Activated naive CD8-positive, alpha-beta T cell treated with anti-CD3 and anti-CD28 coated beads, Interleukin-2, amount 10 ng/mL, durations not matched to agents 7 days and 5 days (primary cell): ENCODE measurements at regions not wholly inside any gene's neighbourhood (a gene's known extent, or its start where the extent isn't known, plus 50 kb on each side); places are given as distances from the start of the nearest gene placed in this dataset.

Experiments used
- ATAC-seq: fragments of 150-1000 bp; cut with Tn5 transposase; one replicate; pipeline ENCODE4 v1.10.0; 2021; ENCODE audit warnings: low read depth, moderate library complexity
- POLR2A ChIA-PET: fragments of 350-600 bp; sonication (Branson Sonifier 250); formaldehyde crosslinking; loops from one replicate; lab custom pipeline; 2021; ENCODE audit warnings: antibody characterized with exemption; lab: Charles Lee
- DNase-seq: peaks from one replicate; pipeline ENCODE4 v3.0.0; 2021
- H3K27ac Mint-ChIP-seq: one replicate; pipeline ENCODE4 v1.8.0; 2022; ENCODE audit warnings: mild to moderate bottlenecking, mixed read lengths
- H3K27me3 Mint-ChIP-seq: one replicate; pipeline ENCODE4 v1.8.0; 2022; ENCODE audit warnings: mild to moderate bottlenecking, moderate library complexity, mixed read lengths
- H3K36me3 Mint-ChIP-seq: one replicate; pipeline ENCODE4 v1.8.0; 2021; ENCODE audit warnings: mild to moderate bottlenecking, mixed read lengths
- H3K4me1 Mint-ChIP-seq: one replicate; pipeline ENCODE4 v1.8.0; 2021; ENCODE audit warnings: mixed read lengths
- H3K4me3 Mint-ChIP-seq: one replicate; pipeline ENCODE4 v1.8.0; 2022; ENCODE audit warnings: mild to moderate bottlenecking, moderate library complexity, mixed read lengths
- H3K9me3 Mint-ChIP-seq: one replicate; pipeline ENCODE4 v1.8.0; 2021; ENCODE audit warnings: mixed read lengths

DNA sequence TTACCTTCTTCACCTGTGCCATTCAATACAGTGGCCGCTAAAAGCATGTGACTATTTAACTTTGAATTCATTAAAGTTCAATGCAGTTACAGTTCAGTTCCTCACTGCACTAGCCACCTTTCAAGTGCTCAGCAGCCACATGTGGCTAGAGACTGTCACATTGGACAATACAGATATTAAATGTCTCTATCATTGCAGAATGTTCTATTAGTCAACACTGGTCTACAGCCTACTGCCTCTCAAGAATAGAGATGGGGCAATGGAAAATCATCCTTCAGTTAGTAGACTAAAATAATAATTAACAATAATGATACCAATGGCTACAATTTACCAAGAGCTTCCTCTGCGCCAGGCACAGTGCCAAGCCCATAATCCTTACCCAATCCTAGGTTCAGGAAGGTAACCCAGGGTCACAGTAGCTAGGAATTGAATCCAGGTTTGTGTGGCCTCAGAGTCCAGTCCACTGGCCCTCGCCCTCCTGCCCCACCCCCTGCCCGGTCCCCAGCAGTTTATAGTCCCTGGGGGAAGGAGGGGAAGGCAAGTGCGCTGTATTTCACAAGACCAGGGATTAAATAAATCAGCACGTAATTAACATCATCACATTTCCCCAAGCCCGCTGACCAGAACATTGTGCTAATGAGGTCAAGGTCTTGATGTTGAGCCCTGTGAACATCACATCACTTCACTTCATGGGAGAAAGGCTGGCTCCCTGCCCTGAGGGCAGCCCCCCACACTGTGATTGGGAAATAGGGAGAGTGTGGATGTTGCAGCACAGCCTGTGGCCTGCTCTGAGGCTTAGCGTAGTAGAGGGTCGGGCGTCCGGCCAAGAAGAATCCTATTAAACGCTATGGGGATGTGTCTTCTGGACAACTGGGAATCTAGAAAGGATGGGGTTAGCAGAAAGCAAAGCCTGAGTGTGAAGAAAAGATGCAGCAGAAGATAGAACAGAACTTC is 147.2 kb downstream of the VEGFA start:
- Mint-ChIP-seq H3K27me3 (peaks cover 5% of the 10 kb centered on the region), H3K4me3 (no peak overlapping the region), H3K9me3 (no peaks in the 10 kb centered on the region), H3K4me1 (no peaks in the 10 kb centered on the region), H3K27ac (no peak overlapping the region), H3K36me3 (no peaks in the 10 kb centered on the region)
- ATAC-seq (no peak), DNase-seq (no peak)
- POLR2A ChIA-PET: no interaction called here

DNA sequence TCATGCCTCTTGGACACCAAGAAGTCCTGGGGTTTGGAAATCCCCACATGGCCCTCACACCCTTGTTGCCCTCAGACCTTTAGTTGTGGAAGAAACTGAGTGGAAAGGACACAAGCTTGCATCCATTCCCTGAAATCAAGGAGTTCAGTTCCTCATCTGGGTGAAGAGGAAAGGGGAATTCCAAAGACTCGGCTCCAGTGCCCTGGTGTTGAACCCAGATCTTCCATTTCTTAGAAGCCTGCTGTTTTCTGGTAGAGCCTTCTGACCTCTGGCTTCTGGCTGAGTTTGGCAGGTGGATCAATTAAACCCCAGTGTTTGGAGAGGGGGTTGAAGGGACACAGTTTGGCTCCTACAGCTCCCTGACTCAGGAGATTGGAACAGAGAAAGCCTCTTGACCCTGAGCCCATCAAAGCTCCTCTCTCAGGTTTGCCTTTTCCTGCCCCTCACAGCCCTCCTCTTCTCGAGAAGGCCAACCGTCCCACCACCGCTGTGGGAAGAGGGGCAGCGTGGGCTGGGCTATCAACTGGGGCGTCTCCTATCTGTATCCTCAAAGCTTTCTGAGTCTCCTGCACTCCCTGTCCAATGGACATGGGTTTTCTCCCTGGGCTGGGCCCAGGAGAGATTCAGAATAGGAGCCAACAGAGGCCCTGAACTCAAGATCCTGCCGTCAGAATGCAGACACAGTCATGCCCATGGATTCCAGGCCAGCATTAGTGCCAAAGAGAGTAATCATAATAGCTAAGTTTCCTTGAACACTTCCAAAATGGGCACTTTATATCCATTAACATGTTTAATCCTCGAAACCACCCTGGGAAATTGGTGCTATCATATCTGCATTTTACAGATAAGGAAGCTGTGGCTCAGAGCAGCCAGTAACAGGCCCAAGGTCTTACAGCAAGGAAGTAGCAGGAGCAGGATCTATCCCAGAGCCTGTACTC is 146.2 kb downstream of the VEGFA start:
- Mint-ChIP-seq H3K27me3 (peaks cover 7% of the 10 kb centered on the region), H3K36me3 (no peaks in the 10 kb centered on the region), H3K9me3 (no peaks in the 10 kb centered on the region), H3K27ac (no peak overlapping the region), H3K4me1 (no peaks in the 10 kb centered on the region), H3K4me3 (no peak overlapping the region)
- no peak for ATAC-seq
- no peak for DNase-seq
- POLR2A ChIA-PET: no interaction called here

DNA sequence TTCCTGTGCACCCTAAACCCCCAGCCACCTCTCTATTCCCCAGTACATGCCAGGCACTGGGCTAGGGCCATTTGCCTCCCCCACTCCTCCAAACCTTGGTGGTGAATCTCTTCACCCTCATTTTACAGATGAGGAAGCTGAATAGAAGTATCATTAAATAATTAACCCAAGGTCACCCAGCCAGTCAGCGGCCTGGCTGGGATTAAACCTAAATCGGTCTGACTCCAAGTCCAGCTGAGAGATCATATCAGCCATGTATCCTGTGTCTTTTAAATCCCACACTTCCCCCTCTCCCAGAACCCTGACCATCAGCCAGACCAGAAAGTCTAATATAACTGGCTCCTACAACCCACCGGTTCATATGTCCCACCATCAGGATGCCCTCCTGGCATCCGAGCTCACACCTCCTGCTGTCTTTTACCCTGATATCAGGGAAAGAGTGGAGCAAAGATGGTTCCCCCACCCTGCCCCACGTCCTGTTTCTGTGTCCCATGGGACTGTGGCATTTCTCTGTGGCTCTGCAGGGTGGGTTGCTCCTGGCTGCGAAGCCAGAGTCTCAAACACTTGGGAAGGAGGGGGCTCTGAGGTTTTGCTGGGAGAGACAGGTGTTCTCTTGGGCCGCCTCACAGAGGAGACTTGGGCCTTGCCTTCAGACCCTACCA is 145.3 kb downstream of the VEGFA start:
- no peak for ATAC-seq
- Mint-ChIP-seq H3K4me1 (no peaks in the 10 kb centered on the region), H3K27ac (peak overlapping the region; percentile 14), H3K36me3 (no peaks in the 10 kb centered on the region), H3K9me3 (no peaks in the 10 kb centered on the region), H3K4me3 (no peak overlapping the region), H3K27me3 (peaks cover 7% of the 10 kb centered on the region)
- no peak for DNase-seq
- POLR2A ChIA-PET: no interaction called here

DNA sequence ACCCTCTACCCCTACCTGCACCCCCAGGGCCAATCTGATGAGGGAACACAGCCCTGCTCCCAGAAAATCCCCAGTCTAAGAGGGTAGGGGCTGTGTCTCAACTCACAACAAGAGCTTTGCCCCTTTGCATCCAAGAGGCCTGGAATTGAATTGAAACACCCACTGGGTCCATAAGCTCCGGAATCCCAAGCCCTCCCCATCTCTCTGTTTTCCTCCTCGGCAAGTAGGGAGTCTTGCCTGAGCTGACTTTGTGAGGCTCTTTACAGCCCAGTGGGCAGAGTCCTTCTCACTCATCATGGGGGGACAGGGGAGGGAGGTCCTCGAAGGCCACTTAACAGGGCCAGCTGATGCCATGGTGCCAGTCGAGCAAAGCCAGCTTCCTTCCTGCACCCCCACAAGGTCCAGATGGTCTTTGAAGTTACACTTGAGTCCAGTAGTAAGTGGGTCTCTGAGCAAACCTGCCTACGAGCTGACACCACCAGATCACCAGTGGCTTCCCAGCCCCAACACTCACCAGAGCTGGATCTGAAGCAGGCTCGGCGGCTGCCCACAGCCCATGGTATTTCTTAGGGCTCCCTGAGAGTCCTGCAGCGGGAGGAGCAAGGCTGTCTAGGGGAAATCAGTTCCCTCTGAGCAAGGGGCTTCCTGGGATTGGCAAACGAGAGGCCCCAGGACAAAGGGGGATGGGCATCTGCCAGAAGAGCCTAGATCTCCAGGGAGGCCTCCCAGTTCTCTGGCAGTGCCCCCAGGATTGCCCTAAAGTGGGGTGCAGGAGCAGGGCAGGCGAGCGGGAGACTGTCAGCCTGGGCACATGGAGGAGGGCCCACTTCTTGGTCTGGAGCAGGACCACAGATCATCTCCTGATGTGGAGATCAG is 144.5 kb downstream of the VEGFA start:
- Mint-ChIP-seq H3K27ac (no peak overlapping the region), H3K27me3 (peaks cover 4% of the 10 kb centered on the region), H3K36me3 (no peaks in the 10 kb centered on the region), H3K9me3 (no peaks in the 10 kb centered on the region), H3K4me1 (no peaks in the 10 kb centered on the region), H3K4me3 (no peak overlapping the region)
- DNase-seq (no peak), ATAC-seq (no peak)
- POLR2A ChIA-PET: no interaction called here

DNA sequence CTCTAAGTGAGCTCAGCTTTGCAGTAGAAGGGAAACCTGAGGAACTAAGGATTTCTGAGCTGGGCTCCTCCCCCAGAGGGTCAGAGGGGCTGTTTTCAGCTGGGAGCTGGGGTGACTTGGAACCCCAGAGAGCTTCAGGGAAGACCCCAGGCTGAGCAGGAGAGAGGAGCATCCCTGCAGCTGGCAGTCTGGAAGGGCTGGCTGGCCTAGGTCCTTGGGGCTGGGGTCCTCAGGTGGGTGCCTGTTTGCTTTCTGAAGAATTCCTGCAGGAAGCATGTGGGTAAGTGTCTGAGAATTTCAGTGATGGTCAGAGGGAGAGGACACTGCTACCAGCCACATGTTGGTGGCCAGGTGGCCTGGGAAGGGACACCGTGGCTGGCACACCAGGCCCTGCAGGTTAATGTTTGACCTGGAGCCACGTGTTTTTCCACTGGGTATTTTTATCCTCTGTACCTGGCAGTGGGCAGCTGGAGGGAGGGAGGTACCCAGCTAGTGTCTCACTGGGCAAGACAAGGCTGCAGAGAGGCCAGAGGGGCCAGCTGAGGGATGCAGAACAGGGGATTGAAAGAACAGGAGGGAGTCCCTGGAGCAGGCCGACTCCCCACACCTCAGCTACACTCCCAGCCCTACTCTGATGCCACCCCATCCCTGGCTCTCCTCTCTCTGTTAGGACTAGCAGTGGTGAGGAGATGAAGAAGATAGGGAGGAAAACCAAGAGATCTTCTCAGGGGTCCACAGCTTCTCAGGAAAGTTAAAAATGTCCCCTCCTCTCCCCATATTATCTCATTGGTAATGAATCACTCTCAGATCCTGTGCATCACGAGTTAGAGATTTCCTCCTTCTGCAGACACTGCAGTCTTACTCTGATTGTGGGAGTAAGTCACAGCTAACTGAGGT is 143.6 kb downstream of the VEGFA start:
- ATAC-seq (no peak), DNase-seq (no peak)
- H3K9me3 Mint-ChIP-seq: no peaks in the 10 kb centered on the region
- POLR2A ChIA-PET: no interaction called here
- H3K27me3 Mint-ChIP-seq: peaks cover 4% of the 10 kb centered on the region
- H3K4me3 Mint-ChIP-seq: no peak overlapping the region
- no peaks in the 10 kb centered on the region for H3K4me1 Mint-ChIP-seq
- H3K36me3 Mint-ChIP-seq: no peaks in the 10 kb centered on the region
- no peak overlapping the region for H3K27ac Mint-ChIP-seq

DNA sequence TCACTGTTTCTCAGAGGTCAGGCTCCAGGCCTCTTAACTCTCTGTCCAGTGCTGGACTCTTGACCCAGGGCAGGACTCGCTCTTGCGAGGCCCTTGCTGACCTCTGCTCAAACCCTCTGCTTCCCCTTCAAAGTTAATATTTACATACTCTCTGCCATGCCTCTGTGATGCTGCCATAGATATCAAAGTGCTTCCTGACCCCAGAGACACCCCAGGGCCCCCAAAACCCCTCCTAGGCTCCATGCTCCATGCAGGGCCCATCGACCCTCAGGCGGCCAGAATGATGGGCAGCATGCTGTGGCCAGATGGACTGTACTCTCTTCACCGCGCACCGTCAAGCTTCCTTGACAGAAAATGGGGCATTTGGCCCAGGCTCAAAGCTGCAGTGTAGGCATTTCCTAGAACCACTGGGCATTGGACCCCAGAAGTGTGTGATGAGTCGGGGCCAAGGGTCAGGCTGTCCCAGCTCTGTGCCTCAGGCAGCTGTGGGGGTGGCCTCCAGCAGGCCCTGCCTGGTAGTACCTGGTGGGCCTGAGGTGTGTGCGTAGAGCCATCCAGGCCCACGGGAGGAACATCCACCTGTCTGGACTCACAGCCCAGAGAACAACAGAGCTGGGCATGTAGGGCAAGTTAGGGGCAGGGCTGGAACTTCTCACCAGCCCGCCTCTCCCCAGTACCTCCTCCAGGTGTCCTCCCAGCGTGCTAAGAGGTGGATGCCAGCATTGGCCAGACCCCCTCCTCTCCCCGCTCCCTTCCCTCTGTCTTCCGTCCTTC is 142.8 kb downstream of the VEGFA start:
- no peak for DNase-seq
- Mint-ChIP-seq H3K4me3 (no peak overlapping the region), H3K36me3 (no peaks in the 10 kb centered on the region), H3K4me1 (no peaks in the 10 kb centered on the region), H3K27me3 (peaks cover 4% of the 10 kb centered on the region), H3K27ac (no peak overlapping the region), H3K9me3 (no peaks in the 10 kb centered on the region)
- no peak for ATAC-seq
- POLR2A ChIA-PET: no interaction called here

DNA sequence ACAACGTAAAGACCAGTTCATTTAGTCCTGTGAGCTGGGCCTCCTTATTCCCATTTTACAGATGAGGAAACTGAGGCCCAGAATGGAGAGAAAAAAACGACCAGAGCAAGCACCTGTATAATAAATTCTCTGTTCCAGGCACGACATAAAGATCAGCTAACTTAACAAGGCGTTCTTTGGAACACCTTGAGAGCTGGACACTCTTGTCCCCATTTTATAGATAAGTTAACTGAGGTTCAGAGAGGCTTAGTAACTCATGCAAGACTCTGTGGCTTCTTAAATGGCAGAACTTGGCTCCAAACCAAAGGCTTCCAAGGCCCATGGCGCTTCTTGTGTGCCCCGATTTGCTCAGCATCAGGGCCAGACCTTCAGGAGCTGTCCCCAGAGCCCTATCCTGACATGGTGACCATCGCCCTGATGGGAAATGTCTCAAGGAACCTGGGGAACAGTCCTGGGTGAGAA is 142.1 kb downstream of the VEGFA start:
- Mint-ChIP-seq H3K27me3 (peaks cover 4% of the 10 kb centered on the region), H3K9me3 (no peaks in the 10 kb centered on the region), H3K36me3 (no peaks in the 10 kb centered on the region), H3K4me1 (no peaks in the 10 kb centered on the region), H3K27ac (no peak overlapping the region), H3K4me3 (no peak overlapping the region)
- ATAC-seq (no peak), DNase-seq (no peak)
- POLR2A ChIA-PET: no interaction called here

DNA sequence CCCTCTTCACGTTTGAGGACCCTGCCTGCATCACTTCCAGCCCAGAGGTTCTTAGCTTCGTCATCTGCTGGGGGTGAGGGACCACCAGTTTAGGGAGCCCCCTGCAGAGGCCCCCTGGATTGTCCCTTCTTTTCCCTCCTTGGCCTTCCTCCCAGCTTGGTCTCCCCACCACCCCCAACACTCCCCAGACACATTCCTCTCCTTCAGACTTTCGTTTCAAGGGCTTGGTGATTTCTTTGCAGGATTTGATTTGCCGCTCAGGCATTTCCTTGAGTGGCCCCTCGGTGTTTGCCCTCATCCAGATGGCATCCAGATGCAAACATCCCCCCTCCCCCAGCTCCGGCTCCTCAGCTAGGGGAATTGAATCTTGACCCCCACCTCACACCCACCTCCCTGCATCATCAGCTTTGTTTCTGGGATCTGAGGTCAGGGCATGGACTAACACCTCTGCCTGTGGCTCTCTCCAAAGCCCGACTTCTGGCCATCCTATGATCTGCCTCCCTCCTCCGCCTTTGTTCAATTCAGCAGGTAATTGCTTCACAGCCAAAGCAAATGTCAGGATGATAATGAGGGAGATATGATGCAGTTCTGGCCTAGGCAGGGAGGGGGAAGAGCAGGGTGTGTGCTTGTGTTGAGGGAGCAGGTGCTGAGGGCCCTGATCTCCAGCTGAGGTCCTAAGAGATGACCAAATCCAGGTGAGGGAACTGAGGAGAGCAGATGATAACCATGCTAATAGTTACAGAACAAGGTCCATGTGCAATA is 141.5 kb downstream of the VEGFA start:
- H3K27ac Mint-ChIP-seq: no peak overlapping the region
- ATAC-seq: no peak
- DNase-seq: no peak
- no peaks in the 10 kb centered on the region for H3K4me1 Mint-ChIP-seq
- POLR2A ChIA-PET: no interaction called here
- no peak overlapping the region for H3K4me3 Mint-ChIP-seq
- no peaks in the 10 kb centered on the region for H3K36me3 Mint-ChIP-seq
- H3K27me3 Mint-ChIP-seq: peaks cover 4% of the 10 kb centered on the region
- no peaks in the 10 kb centered on the region for H3K9me3 Mint-ChIP-seq

DNA sequence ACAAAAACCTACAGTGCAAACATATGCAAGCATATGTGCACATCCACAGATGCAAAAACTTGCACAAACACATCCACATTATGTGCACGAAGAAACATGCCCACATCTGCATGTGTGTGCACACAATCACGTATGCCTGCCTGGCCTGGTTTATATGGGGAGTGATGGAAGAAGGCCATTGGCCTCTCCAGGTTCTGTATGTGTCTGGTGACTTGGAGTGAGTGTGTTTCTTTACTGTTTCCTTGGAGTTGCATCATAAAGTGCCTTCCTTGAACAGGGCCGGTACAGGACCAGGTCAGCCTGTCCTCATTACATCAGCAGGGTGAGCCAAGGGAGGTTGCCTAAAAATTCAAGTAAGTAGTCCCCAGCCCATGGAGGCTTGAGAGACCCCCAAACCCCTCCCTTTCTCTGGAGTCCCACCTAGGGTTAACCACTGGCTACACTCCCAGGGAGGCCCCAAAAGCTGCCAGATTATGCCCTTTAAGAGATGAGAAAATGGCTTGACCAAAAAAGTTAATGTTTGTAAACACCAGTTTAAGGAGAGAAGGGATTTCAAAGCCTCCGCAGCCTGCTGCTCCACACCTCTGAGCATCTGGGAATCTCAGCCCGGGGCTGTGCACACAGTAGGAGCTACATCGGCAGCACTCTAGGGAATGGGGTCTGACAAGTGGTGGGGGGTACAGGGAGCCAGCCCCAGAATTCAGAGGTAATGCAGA is 140.8 kb downstream of the VEGFA start:
- no peak overlapping the region for H3K27ac Mint-ChIP-seq
- no peak for ATAC-seq
- POLR2A ChIA-PET: no interaction called here
- H3K27me3 Mint-ChIP-seq: peaks cover 9% of the 10 kb centered on the region
- DNase-seq: no peak
- H3K4me1 Mint-ChIP-seq: no peaks in the 10 kb centered on the region
- H3K9me3 Mint-ChIP-seq: no peaks in the 10 kb centered on the region
- no peaks in the 10 kb centered on the region for H3K36me3 Mint-ChIP-seq
- no peak overlapping the region for H3K4me3 Mint-ChIP-seq

DNA sequence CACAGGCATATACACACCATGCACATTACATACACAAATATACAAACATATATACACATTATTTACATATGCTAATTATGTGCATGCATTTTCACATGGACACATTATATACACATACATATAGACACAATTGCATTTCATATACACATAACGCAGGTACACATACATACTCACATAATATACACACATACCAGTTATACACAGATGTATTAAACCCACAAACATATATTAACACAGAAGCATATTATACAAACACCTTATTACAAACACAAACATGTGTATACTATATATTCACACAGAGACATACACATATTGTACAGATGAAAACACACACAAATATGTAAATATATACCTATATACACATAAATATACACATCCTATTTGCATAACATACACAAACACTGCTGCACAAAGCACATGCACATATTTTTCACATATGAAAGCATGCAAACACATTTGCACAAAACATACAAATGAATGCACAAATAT is 140.2 kb downstream of the VEGFA start:
- no peaks in the 10 kb centered on the region for H3K9me3 Mint-ChIP-seq
- H3K36me3 Mint-ChIP-seq: no peaks in the 10 kb centered on the region
- H3K4me3 Mint-ChIP-seq: no peak overlapping the region
- H3K27ac Mint-ChIP-seq: no peak overlapping the region
- POLR2A ChIA-PET: no interaction called here
- peaks cover 7% of the 10 kb centered on the region for H3K27me3 Mint-ChIP-seq
- ATAC-seq (no peak), DNase-seq (no peak)
- H3K4me1 Mint-ChIP-seq: no peaks in the 10 kb centered on the region
